GM18520 (cell line): ENCODE measurements at regions not wholly inside any gene's neighbourhood (a gene's known extent, or its start where the extent isn't known, plus 50 kb on each side); places are given as distances from the start of the nearest gene placed in this dataset.

Source experiments
- ATAC-seq: cut with Tn5 transposase; IDR thresholded peaks from one replicate; pipeline ENCODE4 v1.9.1; 2021; ENCODE audit not compliant: unreplicated experiment

GRCh38 chr3:30350011-30350410 lies 256.4 kb upstream of the TGFBR2 start:
- ATAC-seq, result no peak

- ATAC-seq, result no peak
Measured at GRCh38 chr3:30350901-30351300, 255.5 kb upstream of the TGFBR2 start.

- no peak for ATAC-seq
Measured at GRCh38 chr3:30352410-30353318, 253.7 kb upstream of the TGFBR2 start.

- ATAC-seq, result peak; percentile 98
Measured at GRCh38 chr3:30353711-30354467, 252.5 kb upstream of the TGFBR2 start.

GRCh38 chr3:30354513-30354912 lies 251.9 kb upstream of the TGFBR2 start:
- no peak for ATAC-seq

- ATAC-seq, result no peak
Measured at GRCh38 chr3:30354972-30355371, 251.4 kb upstream of the TGFBR2 start.

GRCh38 chr3:30355622-30356021 lies 250.8 kb upstream of the TGFBR2 start:
- no peak for ATAC-seq

GRCh38 chr3:30356866-30357753 lies 249.3 kb upstream of the TGFBR2 start:
- no peak for ATAC-seq

- no peak for ATAC-seq
Measured at GRCh38 chr3:30357897-30358296, 248.5 kb upstream of the TGFBR2 start.

GRCh38 chr3:30358871-30359270 lies 247.5 kb upstream of the TGFBR2 start:
- no peak for ATAC-seq

GRCh38 chr3:30368978-30369377 lies 237.4 kb upstream of the TGFBR2 start:
- ATAC-seq, result no peak

- no peak for ATAC-seq
Measured at GRCh38 chr3:30370681-30371271, 235.6 kb upstream of the TGFBR2 start.

GRCh38 chr3:30372837-30373236 lies 233.6 kb upstream of the TGFBR2 start:
- ATAC-seq, result no peak

GRCh38 chr3:30384546-30385072 lies 221.8 kb upstream of the TGFBR2 start:
- no peak for ATAC-seq

GRCh38 chr3:30393079-30393478 lies 213.3 kb upstream of the TGFBR2 start:
- ATAC-seq, result no peak

GRCh38 chr3:30397030-30397429 lies 209.4 kb upstream of the TGFBR2 start:
- ATAC-seq, result no peak

GRCh38 chr3:30399394-30400181 lies 206.8 kb upstream of the TGFBR2 start:
- no peak for ATAC-seq

GRCh38 chr3:30400926-30401325 lies 205.5 kb upstream of the TGFBR2 start:
- no peak for ATAC-seq

GRCh38 chr3:30401971-30402370 lies 204.4 kb upstream of the TGFBR2 start:
- no peak for ATAC-seq

- no peak for ATAC-seq
Measured at GRCh38 chr3:30407651-30408050, 198.8 kb upstream of the TGFBR2 start.
